SH-SY5Y (cell line): ENCODE measurements at regions not wholly inside any gene's neighbourhood (a gene's known extent, or its start where the extent isn't known, plus 50 kb on each side); places are given as distances from the start of the nearest gene placed in this dataset.

ENCODE experiments used
- GATA2 ChIP-seq: IDR thresholded peaks from 2 replicates; pipeline ENCODE4 v1.6.1; 2011; ENCODE audit warnings: mild to moderate bottlenecking, low read depth, low read length
- GATA3 ChIP-seq: IDR thresholded peaks from 2 replicates; pipeline ENCODE4 v1.6.1; 2011; ENCODE audit warnings: low read depth, mild to moderate bottlenecking, low read length, moderate library complexity

DNA sequence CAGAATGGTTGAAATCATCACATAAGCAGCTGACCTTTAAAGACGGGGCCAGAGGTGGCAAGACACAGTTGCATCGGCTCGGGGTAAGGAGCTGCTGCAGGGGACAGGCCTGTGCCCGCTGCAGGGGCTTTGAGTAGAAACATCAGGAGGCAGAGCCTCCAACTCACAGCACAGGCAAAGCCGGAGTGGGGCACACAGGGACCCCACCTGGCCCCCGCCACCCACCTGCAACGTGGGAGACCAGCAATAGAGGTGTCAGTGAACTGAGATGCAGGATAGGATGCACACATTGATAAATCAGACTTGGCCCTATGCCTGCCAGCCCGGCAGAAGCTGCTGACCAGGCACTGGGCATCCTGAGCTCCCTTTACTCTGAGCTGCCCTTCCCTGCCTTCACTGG lies 257.2 kb downstream of the NPHP4 start:
- TF ChIP-seq GATA2 (no peak), GATA3 (no peak)
